HG02763 (cell line): ENCODE measurements at regions not wholly inside any gene's neighbourhood (a gene's known extent, or its start where the extent isn't known, plus 50 kb on each side); places are given as distances from the start of the nearest gene placed in this dataset.

Experiments
- ATAC-seq: cut with Tn5 transposase; IDR thresholded peaks from one replicate; pipeline ENCODE4 v1.9.1; 2021; ENCODE audit warnings: mild to moderate bottlenecking, moderate library complexity; ENCODE audit not compliant: unreplicated experiment

DNA sequence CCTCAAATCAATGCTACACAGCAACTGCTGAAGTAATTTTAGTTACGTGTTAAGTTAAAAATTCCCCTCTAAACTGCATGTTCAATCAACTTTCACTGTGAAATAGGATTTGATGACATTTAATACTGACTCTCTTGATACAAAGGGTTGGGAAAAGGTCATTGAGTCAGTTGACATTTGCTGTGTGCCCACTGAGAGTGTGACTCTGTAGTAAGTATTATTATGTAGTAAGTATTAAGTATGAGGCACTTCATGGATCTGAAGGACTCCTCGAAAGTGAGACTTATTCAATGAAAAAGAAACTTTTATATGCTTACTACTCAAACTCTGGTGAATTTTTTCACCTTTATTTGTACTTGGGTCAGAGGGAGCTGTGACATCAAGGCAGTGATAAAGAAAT, 83.1 kb upstream of the S1PR1 start:
- no peak for ATAC-seq

GRCh38 chr1:101152633-101153032, 84.2 kb upstream of the S1PR1 start:
- ATAC-seq = no peak

GRCh38 chr1:101151286-101151685, 85.5 kb upstream of the S1PR1 start:
- no peak for ATAC-seq

GRCh38 chr1:101150670-101151069, 86.1 kb upstream of the S1PR1 start:
- ATAC-seq = no peak

DNA sequence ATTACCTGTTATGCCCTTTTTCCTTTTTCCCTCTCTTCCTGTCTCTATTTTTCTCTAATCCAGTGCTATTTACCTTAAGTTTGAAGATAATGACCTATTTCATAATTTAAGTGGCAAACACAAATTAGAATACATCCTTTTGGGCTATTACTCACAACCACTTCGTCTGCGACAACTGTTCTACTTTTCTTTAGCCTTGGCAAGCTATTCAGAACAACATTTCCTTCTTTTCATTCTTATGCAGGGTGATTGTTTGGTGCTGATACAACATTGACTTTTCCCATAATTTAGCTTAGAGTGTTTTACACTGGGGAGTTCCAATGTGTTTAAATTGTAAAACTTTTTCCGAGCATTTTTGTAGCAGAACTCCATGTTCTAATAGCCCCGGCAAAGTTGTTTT, 86.6 kb upstream of the S1PR1 start:
- no peak for ATAC-seq

- ATAC-seq = no peak
These were observed 87.8 kb upstream of the S1PR1 start for GRCh38 chr1:101148980-101149379.

DNA sequence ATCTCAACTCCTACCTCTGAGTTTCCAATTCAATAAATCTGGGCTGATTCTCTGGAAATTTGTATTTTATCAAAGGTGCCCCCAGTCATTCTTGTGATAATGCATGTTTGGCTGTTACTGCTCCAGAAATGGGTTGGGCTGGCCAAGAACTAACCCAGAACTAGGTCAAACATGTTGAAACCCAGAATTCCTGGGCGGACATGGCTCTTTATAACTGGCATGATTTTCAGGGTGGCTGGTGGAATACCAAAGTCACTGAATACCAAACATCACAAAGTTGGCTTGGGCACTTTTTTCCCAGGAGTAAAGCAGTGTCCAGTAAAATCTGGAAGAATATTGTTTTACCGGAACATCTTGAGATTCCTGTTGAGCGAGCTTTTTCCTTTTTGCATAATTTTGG, 89.4 kb upstream of the S1PR1 start:
- no peak for ATAC-seq

DNA sequence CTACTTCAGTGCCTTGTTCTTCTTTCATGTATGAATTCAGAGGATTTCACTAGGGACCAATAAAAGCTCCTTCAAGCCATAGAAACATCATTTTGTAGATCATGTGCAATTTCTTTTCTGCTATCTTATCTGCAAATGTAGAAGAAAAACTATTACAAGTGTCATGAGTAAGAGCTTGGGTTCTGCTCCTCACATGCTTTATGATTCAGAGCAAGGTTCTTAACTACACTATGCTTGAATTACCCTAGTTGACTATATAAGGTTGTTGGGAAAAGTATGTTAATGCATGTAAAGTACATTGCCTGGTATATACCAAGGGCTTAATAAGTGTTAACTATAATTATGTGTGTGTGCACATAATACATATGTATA, 91.4 kb upstream of the S1PR1 start:
- no peak for ATAC-seq

DNA sequence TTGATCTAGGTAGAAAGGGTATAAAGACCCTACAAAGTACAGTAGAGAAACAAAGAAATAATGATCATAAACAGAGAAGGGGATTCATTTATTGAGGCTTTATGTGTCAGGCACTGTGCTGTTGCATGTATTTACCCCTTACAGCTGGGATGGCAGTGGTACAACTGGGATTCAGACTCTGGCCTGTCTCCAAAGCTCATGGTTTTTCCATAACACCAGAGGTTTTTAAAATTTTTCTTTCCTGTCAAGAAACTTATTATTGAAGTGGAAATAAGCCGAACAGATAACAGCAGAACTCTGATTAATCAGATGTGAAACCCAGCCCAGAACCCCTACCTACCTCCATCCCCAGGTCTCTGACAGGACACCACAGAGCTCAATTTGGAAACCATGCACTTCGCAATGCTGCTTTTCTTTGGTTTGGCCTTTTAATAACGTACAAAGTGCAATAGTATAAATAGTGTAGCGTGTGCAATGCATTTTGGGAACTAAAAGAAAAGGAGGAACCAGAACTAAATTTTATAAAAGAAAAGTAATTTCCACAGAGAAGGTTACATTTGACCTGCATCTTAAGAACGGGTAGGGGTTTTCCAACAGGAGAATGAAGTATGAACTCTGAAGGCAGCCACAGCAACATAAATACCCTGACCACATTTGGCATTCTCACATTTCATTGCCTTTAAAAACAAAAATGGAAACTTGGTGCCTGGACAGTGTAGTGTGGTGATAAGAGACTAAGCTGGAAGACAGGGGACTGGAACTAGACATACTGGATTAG, 92.0 kb upstream of the S1PR1 start:
- ATAC-seq = no peak

DNA sequence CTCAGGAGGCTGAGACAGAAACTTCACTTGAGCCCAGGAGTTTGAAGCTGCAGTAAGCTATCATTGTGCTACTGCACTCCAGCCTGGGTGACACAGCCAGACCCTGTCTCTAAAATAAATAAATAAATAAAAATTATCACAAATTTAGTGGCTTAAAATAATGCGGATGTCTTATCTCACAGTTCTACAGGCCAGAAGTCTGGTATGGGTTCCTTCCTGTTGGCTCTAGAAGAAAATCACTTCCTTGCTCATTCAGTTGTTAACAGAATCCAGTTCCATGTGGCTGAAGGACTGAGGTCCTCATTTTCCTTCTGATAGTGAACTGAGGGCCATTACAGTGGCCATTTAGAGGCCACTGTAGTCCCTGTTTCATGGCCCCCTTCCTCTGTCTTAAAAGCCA, 94.6 kb upstream of the S1PR1 start:
- no peak for ATAC-seq

DNA sequence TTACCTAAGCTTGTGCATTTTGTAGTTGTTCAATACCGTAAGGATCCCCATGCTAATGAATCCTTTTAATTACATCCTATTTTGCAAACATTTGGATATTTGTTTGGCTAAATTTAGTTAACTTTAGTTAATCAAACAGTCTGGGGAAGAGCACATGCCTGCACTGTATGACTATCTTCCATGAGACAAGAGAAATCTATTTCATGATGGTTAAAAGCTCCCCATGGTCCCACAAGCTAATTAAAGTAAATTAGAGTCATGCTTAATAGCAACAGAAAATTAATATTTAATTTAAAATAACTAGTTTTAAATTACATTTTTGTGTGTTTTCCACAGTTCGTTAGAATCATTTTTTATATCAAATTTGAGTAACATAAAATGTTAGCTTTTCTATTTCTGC, 95.4 kb upstream of the S1PR1 start:
- no peak for ATAC-seq

DNA sequence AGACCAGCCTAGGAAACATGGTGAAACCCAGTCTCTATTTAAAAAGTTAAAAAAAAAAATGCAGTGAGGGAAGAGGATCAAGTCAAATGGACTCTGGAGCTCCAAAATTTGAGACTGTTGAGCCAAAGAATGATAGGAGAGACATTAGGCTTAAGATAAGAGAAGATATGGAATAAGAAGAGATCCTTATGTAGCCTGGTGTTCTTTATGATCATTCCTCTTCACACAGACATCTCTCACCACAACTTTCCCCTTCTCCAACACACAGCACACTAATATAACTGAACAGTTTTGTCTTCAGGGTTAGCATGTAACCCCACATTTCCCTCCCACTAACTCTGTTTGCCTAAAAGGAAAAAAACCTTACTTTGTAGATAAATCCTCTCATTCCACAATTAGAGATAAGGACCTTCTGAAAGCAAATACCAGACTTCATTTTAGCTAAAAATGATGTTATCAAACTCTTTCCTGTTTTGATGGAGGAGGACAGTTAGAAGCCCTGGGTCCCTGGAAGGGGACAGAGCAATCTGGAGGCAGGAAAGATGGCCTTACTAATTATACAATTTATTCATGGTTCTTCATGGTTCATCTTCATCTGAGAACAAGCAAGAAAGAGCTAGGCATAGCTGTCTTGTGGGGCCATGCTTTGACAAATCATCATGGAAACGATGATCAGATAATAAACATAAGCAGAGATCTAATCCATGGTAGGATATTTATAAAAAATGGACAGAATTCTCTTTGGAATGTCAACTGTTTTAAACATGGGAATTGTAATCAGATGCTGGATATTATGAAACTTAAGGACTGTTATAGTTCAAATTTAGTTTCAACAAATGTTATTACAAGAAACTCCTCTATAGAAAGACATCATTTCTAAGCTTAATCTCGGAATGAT, 96.7 kb upstream of the S1PR1 start:
- no peak for ATAC-seq

DNA sequence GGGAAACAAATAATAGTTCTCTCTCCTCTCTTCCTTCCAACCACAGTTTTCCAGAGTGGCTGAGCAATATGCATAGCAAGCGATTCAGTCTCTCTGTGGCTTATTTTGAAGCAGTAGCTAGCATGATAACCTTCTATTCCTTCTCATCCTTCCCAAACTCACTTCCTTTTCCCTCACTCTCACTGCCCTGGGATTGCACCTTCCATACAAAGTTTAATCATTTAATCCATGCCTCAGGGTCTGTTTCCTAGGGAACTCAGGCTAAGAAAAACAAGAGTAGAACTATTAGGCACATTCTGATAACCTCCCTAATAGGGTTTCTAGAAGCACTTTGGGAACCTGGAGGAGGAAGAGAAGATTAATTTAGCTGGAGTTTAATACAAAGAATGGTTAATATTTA, 97.7 kb upstream of the S1PR1 start:
- ATAC-seq = no peak

DNA sequence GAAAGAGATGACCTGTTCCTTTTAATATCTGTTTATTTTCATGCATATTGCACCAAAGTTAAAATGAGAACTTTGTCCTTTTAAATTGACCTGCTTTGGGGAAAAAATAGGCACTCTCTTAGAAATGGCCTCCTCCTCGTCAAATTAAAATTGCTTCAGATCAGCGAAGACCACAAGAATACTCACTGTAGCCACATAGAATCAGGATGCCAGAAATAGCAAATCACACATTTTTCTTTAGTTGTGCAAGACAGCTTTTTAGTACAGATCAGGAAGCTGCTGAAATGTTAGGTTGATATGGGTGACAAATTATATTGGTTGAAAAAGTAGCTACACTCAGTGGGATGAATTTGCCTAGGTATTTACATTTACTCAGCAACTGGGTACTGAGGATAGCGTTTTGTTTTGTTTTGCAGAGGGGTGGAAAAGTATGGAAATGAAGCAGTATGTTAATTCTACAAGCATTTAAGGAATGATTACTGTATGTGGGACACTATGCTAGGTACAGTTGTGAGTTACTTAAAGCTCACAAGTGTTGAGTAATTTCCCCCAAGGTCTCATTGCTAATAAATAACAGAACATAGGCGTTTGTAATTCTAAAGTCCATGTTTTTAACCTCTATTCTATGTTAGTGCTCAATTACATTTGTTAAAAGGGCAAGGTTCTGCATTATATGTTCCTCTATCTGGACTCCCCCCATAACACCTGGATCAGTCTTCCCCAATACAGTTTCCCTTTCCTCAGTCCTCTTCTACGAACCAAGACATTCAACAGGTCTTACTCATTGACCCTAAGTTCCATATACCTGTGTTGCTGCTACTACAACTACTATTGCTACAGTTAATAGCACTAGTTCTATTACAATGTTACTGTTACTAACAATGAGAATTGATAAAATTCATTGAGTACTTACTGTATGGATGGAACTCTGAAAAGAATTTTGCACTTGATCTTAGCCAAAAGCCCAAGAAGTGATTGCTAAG, 99.4 kb upstream of the S1PR1 start:
- no peak for ATAC-seq

DNA sequence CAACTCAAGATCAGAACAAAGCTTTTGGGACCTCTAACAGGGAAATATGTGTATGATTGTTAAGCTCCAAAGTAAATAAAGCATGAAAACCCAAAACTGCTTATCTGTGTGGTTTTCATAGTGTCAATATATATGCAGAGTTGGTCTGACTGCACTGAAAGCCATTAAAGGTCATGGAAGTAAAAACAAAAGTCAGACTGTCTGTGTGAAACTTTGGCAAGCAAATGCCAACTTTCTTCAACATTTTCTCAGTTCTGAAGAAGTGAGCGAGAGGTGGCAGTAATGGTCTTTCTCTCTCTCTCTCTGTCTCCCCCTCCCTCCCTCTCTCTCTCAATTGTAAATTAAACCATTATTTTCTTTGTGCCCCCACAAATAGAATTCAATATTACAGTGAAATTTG, 100.1 kb upstream of the S1PR1 start:
- ATAC-seq = no peak

GRCh38 chr1:101136271-101136670, 100.5 kb upstream of the S1PR1 start:
- ATAC-seq = no peak

- no peak for ATAC-seq
These were observed 101.3 kb upstream of the S1PR1 start for GRCh38 chr1:101135526-101135925.

DNA sequence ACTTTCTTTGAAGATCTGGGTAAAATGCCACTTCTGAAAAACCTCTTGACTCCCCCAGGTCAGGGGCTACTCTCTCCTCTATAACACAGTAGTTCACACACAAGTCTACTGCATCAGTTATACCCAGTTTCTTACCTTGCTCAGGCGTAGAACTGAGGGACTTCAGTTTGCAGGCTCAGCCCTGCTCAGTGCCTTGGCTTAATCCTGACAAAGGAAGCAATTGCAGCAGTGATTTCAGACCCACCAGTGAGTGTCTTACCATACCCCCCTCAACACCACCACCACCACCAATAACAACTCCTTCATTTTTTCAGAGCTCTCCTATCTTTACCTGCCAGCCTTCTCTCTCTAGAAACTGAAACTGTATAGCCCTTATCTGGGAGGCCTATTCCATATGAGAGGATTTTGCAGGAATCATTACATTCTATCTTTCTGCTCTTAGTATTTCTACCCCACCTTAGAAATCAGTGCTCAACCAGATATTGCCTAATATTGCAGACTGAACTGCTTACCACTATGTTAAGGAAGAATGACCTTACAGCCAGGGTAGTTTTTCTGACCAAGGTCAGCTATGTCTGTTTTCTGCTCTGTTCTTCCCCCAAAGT, 105.5 kb upstream of the S1PR1 start:
- ATAC-seq = no peak

- no peak for ATAC-seq
These were observed 105.1 kb upstream of the DPH5 start for GRCh38 chr1:101130673-101131072.

DNA sequence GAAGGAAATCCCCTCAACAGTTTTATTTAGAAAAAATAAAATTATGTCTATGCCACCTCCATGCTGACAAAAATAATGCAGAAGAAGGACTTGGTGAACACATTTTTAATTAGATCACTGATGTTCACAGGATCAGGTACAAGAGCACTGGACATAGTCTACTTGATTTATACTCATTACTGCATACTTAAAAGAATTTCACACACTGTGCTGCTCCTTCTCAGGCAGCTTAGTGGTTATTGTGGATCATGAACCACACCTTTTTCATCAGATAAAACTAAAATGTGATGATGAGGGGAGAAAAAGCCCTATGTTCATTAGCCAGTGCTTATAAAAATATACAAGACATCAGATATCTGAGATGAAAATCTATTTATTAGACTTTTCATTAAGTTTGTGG, 103.3 kb upstream of the DPH5 start:
- no peak for ATAC-seq
